Trophoblast cell (in vitro differentiated cells and primary cell): ENCODE measurements at regions not wholly inside any gene's neighbourhood (a gene's known extent, or its start where the extent isn't known, plus 50 kb on each side); places are given as distances from the start of the nearest gene placed in this dataset.

Experiments used
- DNase-seq, 2 donors: peaks; one replicate each; pipeline ENCODE4 v3.0.0-alpha.2; 2016
- H2AFZ ChIP-seq: 2 replicates; pipeline ENCODE4 v1.6.1; 2013; ENCODE audit warnings: low read length, moderate library complexity, mild to moderate bottlenecking; ENCODE audit not compliant: insufficient read depth, poor library complexity
- H2AK5ac ChIP-seq: 2 replicates; pipeline ENCODE4 v1.6.1; 2013; ENCODE audit warnings: mild to moderate bottlenecking, low read length
- H2BK120ac ChIP-seq: 2 replicates; pipeline ENCODE4 v1.6.1; 2013; ENCODE audit warnings: low read length, mild to moderate bottlenecking, moderate library complexity; ENCODE audit not compliant: insufficient read depth, poor library complexity
- H2BK12ac ChIP-seq: 2 replicates; pipeline ENCODE4 v1.6.1; 2013; ENCODE audit warnings: mild to moderate bottlenecking, low read length, moderate library complexity
- H2BK5ac ChIP-seq: 2 replicates; pipeline ENCODE4 v1.6.1; 2013; ENCODE audit warnings: low read length, low read depth, moderate library complexity, mild to moderate bottlenecking; ENCODE audit not compliant: poor library complexity
- H3K14ac ChIP-seq: 2 replicates; pipeline ENCODE4 v1.6.1; 2013; ENCODE audit warnings: mild to moderate bottlenecking, low read length
- H3K18ac ChIP-seq: 2 replicates; pipeline ENCODE4 v1.6.1; 2013; ENCODE audit warnings: mild to moderate bottlenecking, low read length
- H3K23ac ChIP-seq: 2 replicates; pipeline ENCODE4 v1.6.1; 2013; ENCODE audit warnings: low read length
- H3K27ac ChIP-seq: 2 replicates; pipeline ENCODE4 v1.5.1; 2013; ENCODE audit warnings: low read depth, mild to moderate bottlenecking, inconsistent platforms, low read length, moderate library complexity
- H3K27me3 ChIP-seq: 2 replicates; pipeline ENCODE4 v1.6.1; 2013; ENCODE audit warnings: inconsistent platforms, mild to moderate bottlenecking, low read length, moderate library complexity; ENCODE audit not compliant: insufficient read depth
- H3K36me3 ChIP-seq, 2 experiments: 1 replicate in 1 of 2; 2 replicates in 1 of 2; pipeline ENCODE4 v1.6.1; 2013; ENCODE audit warnings: low read length in 2 of 2, mild to moderate bottlenecking in 2 of 2, moderate library complexity in 1 of 2; ENCODE audit not compliant: insufficient read depth in 2 of 2, control insufficient read depth in 1 of 2
- H3K4ac ChIP-seq: 2 replicates; pipeline ENCODE4 v1.6.1; 2013; ENCODE audit warnings: low read depth, mild to moderate bottlenecking, low read length, moderate library complexity
- H3K4me1 ChIP-seq, 2 experiments: 1 replicate in 1 of 2; 2 replicates in 1 of 2; pipeline ENCODE4 v1.6.1; 2013; ENCODE audit warnings: low read length in 2 of 2, mild to moderate bottlenecking in 2 of 2, moderate library complexity in 1 of 2; ENCODE audit not compliant: insufficient read depth in 2 of 2, control insufficient read depth in 1 of 2
- H3K4me2 ChIP-seq: 2 replicates; pipeline ENCODE4 v1.6.1; 2013; ENCODE audit warnings: inconsistent platforms, mild to moderate bottlenecking, low read length, moderate library complexity
- H3K4me3 ChIP-seq: 2 replicates; pipeline ENCODE4 v1.5.1; 2013; ENCODE audit warnings: mild to moderate bottlenecking, low read depth, low read length, inconsistent platforms
- H3K79me1 ChIP-seq: one replicate; pipeline ENCODE4 v1.6.1; 2013; ENCODE audit warnings: low read length
- H3K79me2 ChIP-seq: 2 replicates; pipeline ENCODE4 v1.6.1; 2013; ENCODE audit warnings: low read length, mild to moderate bottlenecking; ENCODE audit not compliant: control insufficient read depth, insufficient read depth, poor library complexity
- H3K9ac ChIP-seq: 2 replicates; pipeline ENCODE4 v1.6.1; 2013; ENCODE audit warnings: mild to moderate bottlenecking, low read length
- H3K9me3 ChIP-seq: 2 replicates; pipeline ENCODE4 v1.6.1; 2013; ENCODE audit warnings: low read depth, mild to moderate bottlenecking, control low read depth, inconsistent platforms, low read length; ENCODE audit not compliant: insufficient read depth
- H4K12ac ChIP-seq: 2 replicates; pipeline ENCODE4 v1.6.1; 2013; ENCODE audit warnings: low read depth, mild to moderate bottlenecking, low read length, moderate library complexity
- H4K8ac ChIP-seq: 2 replicates; pipeline ENCODE4 v1.6.1; 2013; ENCODE audit warnings: low read depth, mild to moderate bottlenecking, low read length, moderate library complexity
- H4K91ac ChIP-seq: one replicate; pipeline ENCODE4 v1.6.1; 2013; ENCODE audit warnings: low read depth, mild to moderate bottlenecking, low read length, moderate library complexity
- WGBS: extraction: QIAGEN DNeasy Blood & Tissue Kit; methylation state at CpG from one replicate; pipeline ENCODE4 v1.1.7; 2013; ENCODE audit warnings: missing lambda C conversion rate; ENCODE audit not compliant: insufficient read length, insufficient coverage; ENCODE audit errors: extremely low coverage; 5-methylcytosine and 5-hydroxymethylcytosine counted together

GRCh38 chr2:46824611-46825010, 91.0 kb downstream of the MCFD2 start:
- H2BK12ac ChIP-seq, result no peak overlapping the region
- H3K4me2 ChIP-seq, result no peak overlapping the region
- H3K18ac ChIP-seq, result no peak overlapping the region
- H3K14ac ChIP-seq, result no peak overlapping the region
- no peak for DNase-seq
- no peaks in the 10 kb centered on the region for H3K4me1 ChIP-seq
- H2BK5ac ChIP-seq, result no peak overlapping the region
- H3K4ac ChIP-seq, result no peak overlapping the region
- H3K9me3 ChIP-seq, result peaks cover 2% of the 10 kb centered on the region
- H3K79me2 ChIP-seq, result no peaks in the 10 kb centered on the region
- no CpG with 5 or more reads among the region's 3 CpGs for WGBS
- H4K12ac ChIP-seq, result no peak overlapping the region
- H3K27me3 ChIP-seq, result no peaks in the 10 kb centered on the region
- H3K23ac ChIP-seq, result no peak overlapping the region
- no peak overlapping the region for H2BK120ac ChIP-seq
- no peak overlapping the region for H4K91ac ChIP-seq
- H3K4me3 ChIP-seq, result no peak overlapping the region
- H3K27ac ChIP-seq, result no peak overlapping the region
- H2AK5ac ChIP-seq, result no peak overlapping the region
- H3K79me1 ChIP-seq, result no peaks in the 10 kb centered on the region
- H3K9ac ChIP-seq, result no peak overlapping the region
- no peak overlapping the region for H4K8ac ChIP-seq
- no peak overlapping the region for H2AFZ ChIP-seq
- H3K36me3 ChIP-seq, result no peaks in the 10 kb centered on the region

- Histone ChIP-seq H3K4me2 (no peak overlapping the region), H3K9me3 (no peaks in the 10 kb centered on the region), H3K4ac (no peak overlapping the region), H3K18ac (no peak overlapping the region), H3K14ac (no peak overlapping the region), H4K8ac (no peak overlapping the region), H3K79me1 (no peaks in the 10 kb centered on the region), H3K9ac (no peak overlapping the region), H3K23ac (no peak overlapping the region), H3K4me1 (no peaks in the 10 kb centered on the region), H4K91ac (no peak overlapping the region), H2AFZ (no peak overlapping the region), H3K79me2 (no peaks in the 10 kb centered on the region), H3K27me3 (no peaks in the 10 kb centered on the region), H2AK5ac (no peak overlapping the region), H3K4me3 (no peak overlapping the region), H3K36me3 (no peaks in the 10 kb centered on the region), H2BK12ac (no peak overlapping the region), H2BK120ac (no peak overlapping the region), H4K12ac (no peak overlapping the region), H2BK5ac (no peak overlapping the region), H3K27ac (no peak overlapping the region)
- no peak for DNase-seq
- WGBS, result no CpG with 5 or more reads among the region's 2 CpGs
These were observed 94.0 kb downstream of the MCFD2 start for GRCh38 chr2:46821600-46821999.

- Histone ChIP-seq H3K18ac (no peak overlapping the region), H2BK12ac (no peak overlapping the region), H3K79me1 (no peaks in the 10 kb centered on the region), H3K4me3 (no peak overlapping the region), H3K9ac (no peak overlapping the region), H3K27me3 (no peaks in the 10 kb centered on the region), H2BK5ac (no peak overlapping the region), H3K23ac (no peak overlapping the region), H4K91ac (no peak overlapping the region), H3K14ac (no peak overlapping the region), H4K8ac (no peak overlapping the region), H3K4ac (no peak overlapping the region), H2AFZ (no peak overlapping the region), H3K9me3 (no peaks in the 10 kb centered on the region), H3K27ac (no peak overlapping the region), H3K4me2 (no peak overlapping the region), H3K36me3 (no peaks in the 10 kb centered on the region), H2AK5ac (no peak overlapping the region), H2BK120ac (no peak overlapping the region), H4K12ac (no peak overlapping the region), H3K79me2 (no peaks in the 10 kb centered on the region), H3K4me1 (no peaks in the 10 kb centered on the region)
- no peak for DNase-seq
- no CpG with 5 or more reads among the region's 2 CpGs for WGBS
These were observed 96.8 kb downstream of the MCFD2 start for GRCh38 chr2:46818819-46819218.

GRCh38 chr2:46818141-46818621, 97.4 kb downstream of the MCFD2 start:
- H3K9me3 ChIP-seq, result no peaks in the 10 kb centered on the region
- H3K4me1 ChIP-seq, result no peaks in the 10 kb centered on the region
- H3K4me2 ChIP-seq, result no peak overlapping the region
- DNase-seq, result no peak
- no peak overlapping the region for H2BK5ac ChIP-seq
- H3K27ac ChIP-seq, result no peak overlapping the region
- no peak overlapping the region for H4K91ac ChIP-seq
- WGBS, result no CpG with 5 or more reads among the region's 6 CpGs
- H3K18ac ChIP-seq, result no peak overlapping the region
- no peak overlapping the region for H4K12ac ChIP-seq
- no peak overlapping the region for H3K4me3 ChIP-seq
- no peak overlapping the region for H3K4ac ChIP-seq
- no peaks in the 10 kb centered on the region for H3K79me2 ChIP-seq
- H2BK12ac ChIP-seq, result no peak overlapping the region
- H3K9ac ChIP-seq, result no peak overlapping the region
- H3K27me3 ChIP-seq, result no peaks in the 10 kb centered on the region
- no peak overlapping the region for H3K14ac ChIP-seq
- H4K8ac ChIP-seq, result no peak overlapping the region
- H2BK120ac ChIP-seq, result no peak overlapping the region
- H3K79me1 ChIP-seq, result no peaks in the 10 kb centered on the region
- H2AK5ac ChIP-seq, result no peak overlapping the region
- H3K36me3 ChIP-seq, result no peaks in the 10 kb centered on the region
- no peak overlapping the region for H3K23ac ChIP-seq
- H2AFZ ChIP-seq, result no peak overlapping the region
